RWPE1 (cell line): ENCODE measurements at regions not wholly inside any gene's neighbourhood (a gene's known extent, or its start where the extent isn't known, plus 50 kb on each side); places are given as distances from the start of the nearest gene placed in this dataset.

Source experiments
- CTCF ChIA-PET: fragments of 350-600 bp; sonication (Branson Sonifier 250); formaldehyde crosslinking; extraction: SDS; loops from one replicate; lab custom pipeline; 2021; lab: Yijun Ruan, JAX
- POLR2A ChIA-PET: fragments of 400-600 bp; formaldehyde crosslinking; extraction: SDS; loops from one replicate; lab custom pipeline; 2020; ENCODE audit warnings: antibody characterized with exemption; ENCODE audit not compliant: low non-redundant PET; lab: Yijun Ruan, JAX
- DNase-seq: peaks from one replicate; pipeline ENCODE4 v3.0.0; 2012; ENCODE audit warnings: low spot score
- H3K27ac ChIP-seq: fragments of 450-650 bp; 2 replicates; pipeline ENCODE4 v1.5.1; 2017
- CTCF ChIP-seq: fragments of 450-650 bp; conservative IDR thresholded peaks from 2 replicates; pipeline ENCODE4 v1.5.1; 2017; ENCODE audit warnings: low read depth, mild to moderate bottlenecking

- H3K27ac ChIP-seq, result no peak overlapping the region
- ChIA-PET POLR2A (no interaction called here), CTCF (interaction anchor here (0.6 to 1.3 kb wide), 2 partner anchors 122 to 133 kb away, joined by 3 to 4 read pairs; no protein-coding TSS in a partner anchor)
- DNase-seq, result no peak
- TF ChIP-seq CTCF, result no peak
Observed at GRCh38 chr10:78179886-78180705, 146.4 kb downstream of the RPS24 start.

GRCh38 chr10:78181381-78182055 lies 147.9 kb downstream of the RPS24 start:
- DNase-seq, result peak; percentile 41
- TF ChIP-seq CTCF, result no peak
- H3K27ac ChIP-seq, result no peak overlapping the region
- CTCF ChIA-PET, result interaction anchor here (0.7 kb wide), 3 partner anchors 16 to 135 kb away, joined by 3 read pairs; no protein-coding TSS in a partner anchor
- POLR2A ChIA-PET, result no interaction called here

- no peak overlapping the region for H3K27ac ChIP-seq
- TF ChIP-seq CTCF, result no peak
- CTCF ChIA-PET, result no interaction called here
- POLR2A ChIA-PET, result no interaction called here
- no peak for DNase-seq
Observed at GRCh38 chr10:78182841-78183240, 149.2 kb downstream of the RPS24 start.

- TF ChIP-seq CTCF, result no peak
- no peak overlapping the region for H3K27ac ChIP-seq
- ChIA-PET POLR2A (no interaction called here), CTCF (no interaction called here)
- no peak for DNase-seq
Observed at GRCh38 chr10:78184851-78185692, 151.4 kb downstream of the RPS24 start.

GRCh38 chr10:78185693-78186055 lies 152.0 kb downstream of the RPS24 start:
- H3K27ac ChIP-seq, result no peak overlapping the region
- ChIA-PET POLR2A (no interaction called here), CTCF (no interaction called here)
- DNase-seq, result no peak
- no peak for TF ChIP-seq CTCF

GRCh38 chr10:78186572-78186971 lies 152.9 kb downstream of the RPS24 start:
- DNase-seq, result no peak
- ChIA-PET POLR2A (no interaction called here), CTCF (interaction anchor here (0.6 to 1.0 kb wide), 2 partner anchors 9 to 24 kb away, joined by 3 read pairs; no protein-coding TSS in a partner anchor)
- no peak for TF ChIP-seq CTCF
- H3K27ac ChIP-seq, result no peak overlapping the region
